T-cell (primary cell): ENCODE measurements at regions not wholly inside any gene's neighbourhood (a gene's known extent, or its start where the extent isn't known, plus 50 kb on each side); places are given as distances from the start of the nearest gene placed in this dataset.

Experiments
- ATAC-seq, 4 experiments: fragments of 200-7000 bp in 3 of 4; fragments of 150-1000 bp in 1 of 4; cut with Tn5 transposase; replicated peaks in 1 of 4; 1 replicate in 3 of 4; 2 replicates in 1 of 4; pipeline ENCODE4 v1.10.0; 2021; ENCODE audit warnings: moderate library complexity in 3 of 4, mild to moderate bottlenecking in 2 of 4, moderate number of reproducible peaks in 1 of 4
- CTCF ChIA-PET, 2 donors: fragments of 300-600 bp; sonication (Branson Sonifier 250); formaldehyde crosslinking; loops; one replicate each; lab custom pipeline; 2022; ENCODE audit warnings: antibody characterized with exemption in 2 of 2; lab: Charles Lee
- POLR2A ChIA-PET, 2 donors: fragments of 300-600 bp; sonication (Branson Sonifier 250); formaldehyde crosslinking; loops; one replicate each; lab custom pipeline; 2022; ENCODE audit warnings: antibody characterized with exemption in 2 of 2; lab: Charles Lee
- DNase-seq, 35 experiments: peaks; one replicate each; pipeline versions ENCODE4 v3.0.0 to v3.0.0-alpha.2; 2013 to 2023
- H3K27ac ChIP-seq: one replicate; pipeline ENCODE4 v1.5.1; 2013; ENCODE audit warnings: low read length
- H3K27me3 ChIP-seq, 2 experiments: replicated peaks in 1 of 2; 1 replicate in 1 of 2; 2 replicates in 1 of 2; pipeline versions ENCODE4 v1.6.1 to v1.7.0; 2013; ENCODE audit warnings: low read length in 1 of 2, mixed read lengths in 1 of 2; ENCODE audit not compliant: control insufficient read depth in 2 of 2, insufficient read depth in 2 of 2; ENCODE audit errors: extremely low read depth in 1 of 2
- H3K36me3 ChIP-seq, 2 donors: 1 replicate in 1 of 2; 2 replicates in 1 of 2; pipeline versions ENCODE4 v1.6.1 to v1.7.0; 2013; ENCODE audit warnings: low read length in 1 of 2; ENCODE audit not compliant: control insufficient read depth in 2 of 2, insufficient read depth in 1 of 2; ENCODE audit errors: extremely low read depth in 1 of 2
- H3K4me1 ChIP-seq, 2 experiments: 1 replicate in 1 of 2; 2 replicates in 1 of 2; pipeline versions ENCODE4 v1.6.1 to v1.7.0; 2013; ENCODE audit warnings: low read length in 2 of 2, mixed read lengths in 1 of 2; ENCODE audit not compliant: insufficient read depth in 2 of 2, control insufficient read depth in 1 of 2; ENCODE audit errors: extremely low read depth in 1 of 2
- H3K4me3 ChIP-seq, 2 donors: 1 replicate in 1 of 2; 2 replicates in 1 of 2; pipeline versions ENCODE4 v1.5.1 to v1.7.0; 2013; ENCODE audit warnings: mild to moderate bottlenecking in 2 of 2, low read length in 1 of 2, moderate library complexity in 1 of 2; ENCODE audit not compliant: control insufficient read depth in 1 of 2; ENCODE audit errors: extremely low read depth in 1 of 2
- H3K9me3 ChIP-seq: 2 replicates; pipeline ENCODE4 v1.7.0; 2013
- H3K27ac Mint-ChIP-seq, 2 donors: one replicate each; pipeline ENCODE4 v1.8.0; 2020 to 2021; ENCODE audit warnings: mild to moderate bottlenecking in 2 of 2, mixed read lengths in 2 of 2
- H3K27me3 Mint-ChIP-seq, 2 donors: one replicate each; pipeline ENCODE4 v1.8.0; 2021 to 2022; ENCODE audit warnings: mixed read lengths in 2 of 2
- H3K36me3 Mint-ChIP-seq: one replicate; pipeline ENCODE4 v1.8.0; 2021; ENCODE audit warnings: mixed read lengths
- H3K4me1 Mint-ChIP-seq, 3 donors: one replicate each; pipeline ENCODE4 v1.8.0; 2020 to 2022; ENCODE audit warnings: mixed read lengths in 3 of 3, mild to moderate bottlenecking in 1 of 3
- H3K4me3 Mint-ChIP-seq, 3 donors: one replicate each; pipeline ENCODE4 v1.8.0; 2020 to 2022; ENCODE audit warnings: mild to moderate bottlenecking in 3 of 3, mixed read lengths in 3 of 3, moderate library complexity in 3 of 3
- H3K9me3 Mint-ChIP-seq, 3 donors: one replicate each; pipeline ENCODE4 v1.8.0; 2020 to 2022; ENCODE audit warnings: mixed read lengths in 3 of 3
- WGBS: methylation state at CpG from one replicate; pipeline ENCODE4 v1.1.5; 2013; ENCODE audit warnings: missing lambda C conversion rate; ENCODE audit not compliant: insufficient coverage; 5-methylcytosine and 5-hydroxymethylcytosine counted together

GRCh38 chr20:48238326-48238725 is 453.0 kb upstream of the SULF2 start:
- H3K4me1 ChIP-seq, result no peaks in the 10 kb centered on the region
- H3K27ac ChIP-seq, result no peak overlapping the region
- peaks cover 0 to 13% of the 10 kb centered on the region in 2 donors for H3K27me3 Mint-ChIP-seq
- no peak overlapping the region for H3K27ac Mint-ChIP-seq
- POLR2A ChIA-PET, result no interaction called here
- no peaks in the 10 kb centered on the region for H3K4me1 Mint-ChIP-seq
- H3K4me3 Mint-ChIP-seq, result no peak overlapping the region
- no peaks in the 10 kb centered on the region for H3K9me3 ChIP-seq
- H3K27me3 ChIP-seq, result peaks cover 0 to 7% of the 10 kb centered on the region in 2 experiments
- no peak for ATAC-seq
- no peak overlapping the region for H3K4me3 ChIP-seq
- peaks cover 0 to 2% (median 0%) of the 10 kb centered on the region in 3 donors for H3K9me3 Mint-ChIP-seq
- no peak for DNase-seq
- CTCF ChIA-PET, result no interaction called here
- 75% methylated on average over 2 of the region's 4 CpGs for WGBS
- H3K36me3 Mint-ChIP-seq, result no peaks in the 10 kb centered on the region
- no peaks in the 10 kb centered on the region for H3K36me3 ChIP-seq

GRCh38 chr20:48236000-48236970 is 451.0 kb upstream of the SULF2 start:
- Mint-ChIP-seq H3K36me3 (no peaks in the 10 kb centered on the region), H3K27ac (no peak overlapping the region), H3K9me3 (peaks cover 5 to 17% (median 7%) of the 10 kb centered on the region in 3 donors), H3K4me3 (no peak overlapping the region), H3K27me3 (peaks cover 3 to 8% of the 10 kb centered on the region in 2 donors), H3K4me1 (peaks cover 0 to 7% (median 0%) of the 10 kb centered on the region in 3 donors)
- Histone ChIP-seq H3K4me3 (no peak overlapping the region), H3K36me3 (no peaks in the 10 kb centered on the region), H3K27me3 (peaks cover 0 to 4% of the 10 kb centered on the region in 2 experiments), H3K4me1 (no peaks in the 10 kb centered on the region), H3K27ac (no peak overlapping the region), H3K9me3 (no peaks in the 10 kb centered on the region)
- WGBS, result no CpG with 5 or more reads among the region's 10 CpGs
- ATAC-seq, result no peak
- ChIA-PET CTCF (no interaction called here), POLR2A (no interaction called here)
- DNase-seq, result no peak

- Histone ChIP-seq H3K36me3 (no peaks in the 10 kb centered on the region), H3K9me3 (no peaks in the 10 kb centered on the region), H3K27me3 (peaks cover 0 to 15% of the 10 kb centered on the region in 2 experiments), H3K27ac (no peak overlapping the region), H3K4me1 (no peaks in the 10 kb centered on the region), H3K4me3 (no peak overlapping the region)
- ChIA-PET CTCF (no interaction called here), POLR2A (no interaction called here)
- no peaks in the 10 kb centered on the region for H3K36me3 Mint-ChIP-seq
- peaks cover 0 to 7% (median 0%) of the 10 kb centered on the region in 3 donors for H3K4me1 Mint-ChIP-seq
- H3K27me3 Mint-ChIP-seq, result peaks cover 3 to 9% of the 10 kb centered on the region in 2 donors
- H3K27ac Mint-ChIP-seq, result no peak overlapping the region
- peaks cover 6 to 18% (median 7%) of the 10 kb centered on the region in 3 donors for H3K9me3 Mint-ChIP-seq
- WGBS, result no CpG with 5 or more reads among the region's 6 CpGs
- ATAC-seq (no peak), DNase-seq (no peak)
- no peak overlapping the region for H3K4me3 Mint-ChIP-seq
These were observed 449.7 kb upstream of the SULF2 start for GRCh38 chr20:48234951-48235350.

GRCh38 chr20:48231253-48231930 is 446.1 kb upstream of the SULF2 start:
- no peaks in the 10 kb centered on the region for H3K4me1 ChIP-seq
- POLR2A ChIA-PET, result no interaction called here
- WGBS, result no CpG with 5 or more reads among the region's 4 CpGs
- H3K36me3 ChIP-seq, result no peaks in the 10 kb centered on the region
- H3K4me3 ChIP-seq, result no peak overlapping the region
- ATAC-seq (no peak), DNase-seq (no peak)
- H3K4me1 Mint-ChIP-seq, result peaks cover 0 to 7% (median 0%) of the 10 kb centered on the region in 3 donors
- H3K27ac ChIP-seq, result no peak overlapping the region
- H3K27me3 ChIP-seq, result peaks cover 0 to 15% of the 10 kb centered on the region in 2 experiments
- no peak overlapping the region for H3K27ac Mint-ChIP-seq
- H3K4me3 Mint-ChIP-seq, result no peak overlapping the region
- peaks cover 6 to 23% (median 7%) of the 10 kb centered on the region in 3 donors for H3K9me3 Mint-ChIP-seq
- CTCF ChIA-PET, result no interaction called here
- H3K36me3 Mint-ChIP-seq, result no peaks in the 10 kb centered on the region
- H3K27me3 Mint-ChIP-seq, result peaks cover 3 to 7% of the 10 kb centered on the region in 2 donors
- no peaks in the 10 kb centered on the region for H3K9me3 ChIP-seq

GRCh38 chr20:48230216-48230615 is 444.9 kb upstream of the SULF2 start:
- WGBS, result 87% methylated on average over 4 of the region's 5 CpGs
- CTCF ChIA-PET, result no interaction called here
- no peaks in the 10 kb centered on the region for H3K36me3 Mint-ChIP-seq
- ATAC-seq (no peak), DNase-seq (no peak)
- Histone ChIP-seq H3K27ac (no peak overlapping the region), H3K4me3 (no peak overlapping the region), H3K4me1 (no peaks in the 10 kb centered on the region), H3K27me3 (peaks cover 0 to 15% of the 10 kb centered on the region in 2 experiments), H3K9me3 (no peaks in the 10 kb centered on the region), H3K36me3 (no peaks in the 10 kb centered on the region)
- POLR2A ChIA-PET, result no interaction called here
- H3K27ac Mint-ChIP-seq, result no peak overlapping the region
- H3K4me3 Mint-ChIP-seq, result no peak overlapping the region
- peaks cover 0 to 7% (median 0%) of the 10 kb centered on the region in 3 donors for H3K4me1 Mint-ChIP-seq
- peaks cover 7 to 14% of the 10 kb centered on the region in 2 donors for H3K27me3 Mint-ChIP-seq
- H3K9me3 Mint-ChIP-seq, result peaks cover 6 to 23% (median 7%) of the 10 kb centered on the region in 3 donors

GRCh38 chr20:48227381-48227780 is 442.1 kb upstream of the SULF2 start:
- peaks cover 7 to 22% of the 10 kb centered on the region in 2 donors for H3K27me3 Mint-ChIP-seq
- 67% methylated on average over 1 of the region's 5 CpGs for WGBS
- Histone ChIP-seq H3K9me3 (no peaks in the 10 kb centered on the region), H3K4me3 (no peak overlapping the region), H3K27me3 (peaks cover 0 to 25% of the 10 kb centered on the region in 2 experiments), H3K36me3 (no peaks in the 10 kb centered on the region), H3K4me1 (no peaks in the 10 kb centered on the region), H3K27ac (no peak overlapping the region)
- CTCF ChIA-PET, result no interaction called here
- peaks cover 0 to 11% (median 4%) of the 10 kb centered on the region in 3 donors for H3K9me3 Mint-ChIP-seq
- DNase-seq (no peak), ATAC-seq (no peak)
- no peaks in the 10 kb centered on the region for H3K4me1 Mint-ChIP-seq
- POLR2A ChIA-PET, result no interaction called here
- H3K27ac Mint-ChIP-seq, result no peak overlapping the region
- H3K4me3 Mint-ChIP-seq, result no peak overlapping the region
- no peaks in the 10 kb centered on the region for H3K36me3 Mint-ChIP-seq
